Loucy (cell line): ENCODE measurements at regions not wholly inside any gene's neighbourhood (a gene's known extent, or its start where the extent isn't known, plus 50 kb on each side); places are given as distances from the start of the nearest gene placed in this dataset.

Experiments
- H2AFZ ChIP-seq: fragments of 200-600 bp; sonication (generic); 2 replicates; pipeline ENCODE4 v1.6.0; 2016; ENCODE audit warnings: antibody characterized with exemption, mild to moderate bottlenecking, low read length, moderate library complexity
- H3F3A ChIP-seq: fragments of 200-600 bp; 2 replicates; pipeline ENCODE4 v1.6.0; 2016; ENCODE audit warnings: antibody characterized with exemption, low read depth, mild to moderate bottlenecking
- H3K27me3 ChIP-seq: fragments of 200-600 bp; sonication (generic); 2 replicates; pipeline ENCODE4 v1.6.1; 2014; ENCODE audit warnings: low read length, mild to moderate bottlenecking; ENCODE audit not compliant: insufficient read depth, poor library complexity, severe bottlenecking
- H3K36me3 ChIP-seq: fragments of 200-600 bp; sonication (generic); 2 replicates; pipeline ENCODE4 v1.6.1; 2016; ENCODE audit warnings: low read length; ENCODE audit not compliant: insufficient read depth
- H3K4me1 ChIP-seq: fragments of 200-600 bp; sonication (generic); 2 replicates; pipeline ENCODE4 v1.5.1; 2014; ENCODE audit warnings: low read length, mild to moderate bottlenecking; ENCODE audit not compliant: insufficient read depth, poor library complexity, severe bottlenecking
- H3K4me2 ChIP-seq: fragments of 200-600 bp; sonication (generic); 2 replicates; pipeline ENCODE4 v1.6.0; 2014; ENCODE audit warnings: antibody characterized with exemption, low read length, low read depth, mild to moderate bottlenecking; ENCODE audit not compliant: poor library complexity, severe bottlenecking
- H3K4me3 ChIP-seq: fragments of 200-600 bp; sonication (generic); 2 replicates; pipeline ENCODE4 v1.5.1; 2014; ENCODE audit warnings: low read length, mild to moderate bottlenecking, mixed read lengths; ENCODE audit not compliant: poor library complexity, severe bottlenecking
- H3K79me2 ChIP-seq: fragments of 200-600 bp; sonication (generic); 2 replicates; pipeline ENCODE4 v1.6.1; 2014; ENCODE audit warnings: low read length; ENCODE audit not compliant: insufficient read depth
- H3K9ac ChIP-seq: fragments of 200-600 bp; sonication (generic); 2 replicates; pipeline ENCODE4 v1.6.0; 2014; ENCODE audit warnings: mild to moderate bottlenecking, low read depth, low read length, moderate library complexity; ENCODE audit not compliant: poor library complexity, severe bottlenecking
- H3K9me2 ChIP-seq: fragments of 200-600 bp; sonication (generic); replicated peaks from 2 replicates; pipeline ENCODE4 v1.6.1; 2016; ENCODE audit warnings: low read depth, low read length, mixed read lengths
- H3K9me3 ChIP-seq: fragments of 200-600 bp; sonication (generic); 2 replicates; pipeline ENCODE4 v1.6.1; 2014; ENCODE audit warnings: mild to moderate bottlenecking, antibody characterized with exemption, low read length, low read depth; ENCODE audit not compliant: insufficient read depth
- H4K20me1 ChIP-seq: fragments of 200-600 bp; sonication (generic); 2 replicates; pipeline ENCODE4 v1.6.0; 2014; ENCODE audit warnings: antibody characterized with exemption, low read length, mild to moderate bottlenecking; ENCODE audit not compliant: insufficient read depth, poor library complexity, severe bottlenecking
- EZH2phosphoT487 ChIP-seq: fragments of 200-600 bp; IDR thresholded peaks from 2 replicates; pipeline ENCODE4 v1.6.1; 2018; ENCODE audit warnings: antibody characterized with exemption, mild to moderate bottlenecking, moderate library complexity, borderline replicate concordance
- TF ChIP-seq, protein P1 (sequence below): fragments of 200-600 bp; sonication (generic); conservative IDR thresholded peaks from 2 replicates; pipeline ENCODE4 v1.5.1; 2014; ENCODE audit warnings: mild to moderate bottlenecking, antibody characterized with exemption, low read length

- no peak overlapping the region for H3K9ac ChIP-seq
- no peak overlapping the region for H3K4me2 ChIP-seq
- H2AFZ ChIP-seq, result no peak overlapping the region
- H3K27me3 ChIP-seq, result no peaks in the 10 kb centered on the region
- TF ChIP-seq EZH2phosphoT487, result no peak
- TF ChIP-seq, protein P1, sequence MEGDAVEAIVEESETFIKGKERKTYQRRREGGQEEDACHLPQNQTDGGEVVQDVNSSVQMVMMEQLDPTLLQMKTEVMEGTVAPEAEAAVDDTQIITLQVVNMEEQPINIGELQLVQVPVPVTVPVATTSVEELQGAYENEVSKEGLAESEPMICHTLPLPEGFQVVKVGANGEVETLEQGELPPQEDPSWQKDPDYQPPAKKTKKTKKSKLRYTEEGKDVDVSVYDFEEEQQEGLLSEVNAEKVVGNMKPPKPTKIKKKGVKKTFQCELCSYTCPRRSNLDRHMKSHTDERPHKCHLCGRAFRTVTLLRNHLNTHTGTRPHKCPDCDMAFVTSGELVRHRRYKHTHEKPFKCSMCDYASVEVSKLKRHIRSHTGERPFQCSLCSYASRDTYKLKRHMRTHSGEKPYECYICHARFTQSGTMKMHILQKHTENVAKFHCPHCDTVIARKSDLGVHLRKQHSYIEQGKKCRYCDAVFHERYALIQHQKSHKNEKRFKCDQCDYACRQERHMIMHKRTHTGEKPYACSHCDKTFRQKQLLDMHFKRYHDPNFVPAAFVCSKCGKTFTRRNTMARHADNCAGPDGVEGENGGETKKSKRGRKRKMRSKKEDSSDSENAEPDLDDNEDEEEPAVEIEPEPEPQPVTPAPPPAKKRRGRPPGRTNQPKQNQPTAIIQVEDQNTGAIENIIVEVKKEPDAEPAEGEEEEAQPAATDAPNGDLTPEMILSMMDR, result no peak
- no peaks in the 10 kb centered on the region for H3K4me1 ChIP-seq
- no peak overlapping the region for H3K4me3 ChIP-seq
- H3K36me3 ChIP-seq, result no peaks in the 10 kb centered on the region
- no peaks in the 10 kb centered on the region for H3F3A ChIP-seq
- H3K9me3 ChIP-seq, result peaks cover 9% of the 10 kb centered on the region; the same call in 1 of the 2 replicates
- no peaks in the 10 kb centered on the region for H3K79me2 ChIP-seq
- no peaks in the 10 kb centered on the region for H3K9me2 ChIP-seq
- no peaks in the 10 kb centered on the region for H4K20me1 ChIP-seq
Observed at GRCh38 chr10:131424836-131425491, 113.4 kb upstream of the TCERG1L start.

GRCh38 chr10:131425752-131426533 lies 114.4 kb upstream of the TCERG1L start:
- H3F3A ChIP-seq, result no peaks in the 10 kb centered on the region
- no peaks in the 10 kb centered on the region for H3K4me1 ChIP-seq
- no peaks in the 10 kb centered on the region for H3K79me2 ChIP-seq

DNA sequence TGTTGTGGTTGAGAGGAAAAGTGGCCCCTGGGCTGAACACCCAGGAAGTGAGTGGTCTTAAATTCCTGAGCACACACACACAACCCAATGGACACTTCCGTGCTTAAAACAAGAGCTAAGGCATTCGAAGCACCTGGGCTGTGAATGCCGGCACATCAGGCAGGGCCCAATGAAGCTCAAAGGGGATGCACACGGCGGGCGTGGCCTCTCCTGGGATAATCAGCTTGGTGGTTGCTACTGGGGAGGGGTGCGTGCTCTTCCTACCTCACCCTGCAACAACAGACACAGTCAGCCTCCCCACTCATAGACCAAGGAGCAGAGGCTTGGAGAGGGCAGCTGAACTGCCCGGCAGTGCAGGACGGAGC lies 115.0 kb upstream of the TCERG1L start:
- no peaks in the 10 kb centered on the region for H3K79me2 ChIP-seq
- no peak overlapping the region for H2AFZ ChIP-seq
- TF ChIP-seq EZH2phosphoT487, result no peak
- TF ChIP-seq, protein P1, result no peak
- H3K9me2 ChIP-seq, result no peaks in the 10 kb centered on the region
- H3K9ac ChIP-seq, result no peak overlapping the region
- peaks cover 9% of the 10 kb centered on the region; the same call in 1 of the 2 replicates for H3K9me3 ChIP-seq
- no peaks in the 10 kb centered on the region for H3K27me3 ChIP-seq
- H3K36me3 ChIP-seq, result no peaks in the 10 kb centered on the region
- H3K4me3 ChIP-seq, result no peak overlapping the region
- no peak overlapping the region for H3K4me2 ChIP-seq
- H4K20me1 ChIP-seq, result no peaks in the 10 kb centered on the region
- H3F3A ChIP-seq, result no peaks in the 10 kb centered on the region
- H3K4me1 ChIP-seq, result no peaks in the 10 kb centered on the region

More at GRCh38 chr10:131425752-131426533, 114.4 kb upstream of the TCERG1L start:
- TF ChIP-seq, protein P1, result no peak
- no peak for TF ChIP-seq EZH2phosphoT487
- Histone ChIP-seq H3K9ac (no peak overlapping the region), H3K36me3 (no peaks in the 10 kb centered on the region), H3K9me2 (no peaks in the 10 kb centered on the region), H2AFZ (no peak overlapping the region), H3K4me3 (no peak overlapping the region), H3K4me2 (no peak overlapping the region), H3K27me3 (no peaks in the 10 kb centered on the region), H4K20me1 (no peaks in the 10 kb centered on the region), H3K9me3 (peaks cover 9% of the 10 kb centered on the region; the same call in 1 of the 2 replicates)
